K562 (cell line): ENCODE measurements at regions not wholly inside any gene's neighbourhood (a gene's known extent, or its start where the extent isn't known, plus 50 kb on each side); places are given as distances from the start of the nearest gene placed in this dataset.

Source experiments
- HDGF ChIP-seq: fragments of 450-650 bp; IDR thresholded peaks from 2 replicates; pipeline ENCODE4 v1.6.1; 2016
- PHTF2 ChIP-seq: fragments of 250-450 bp; sonication (Bioruptor Pico); IDR thresholded peaks from 2 replicates; pipeline ENCODE4 v1.5.0; 2021; ENCODE audit warnings: mild to moderate bottlenecking
- TAF15 ChIP-seq: fragments of 200-400 bp; formaldehyde crosslinking; IDR thresholded peaks from 2 replicates; pipeline ENCODE4 v1.6.1; 2017; ENCODE audit warnings: mild to moderate bottlenecking, low read depth, low read length, moderate library complexity
- TF ChIP-seq, protein P1 (sequence below): fragments of 250-450 bp; sonication (Bioruptor Pico); IDR thresholded peaks from 2 replicates; pipeline ENCODE4 v1.5.0; 2022; ENCODE audit warnings: mild to moderate bottlenecking
- TF ChIP-seq, protein P2 (sequence below): sonication (generic); formaldehyde crosslinking; IDR thresholded peaks from 2 replicates; pipeline ENCODE4 v1.8.1; 2023; ENCODE audit warnings: mild to moderate bottlenecking, missing genetic modification reagents
- TF ChIP-seq, protein P3 (sequence below), 2 experiments: IDR thresholded peaks; 2 replicates each; pipeline ENCODE4 v1.6.1; 2012; ENCODE audit warnings: improper control_type of control experiment in 2 of 2, low read depth in 2 of 2, low read length in 2 of 2, borderline replicate concordance in 1 of 2
- TF ChIP-seq, protein P4 (sequence below): sonication (generic); formaldehyde crosslinking; IDR thresholded peaks from 2 replicates; pipeline ENCODE4 v1.8.1; 2023; ENCODE audit warnings: mild to moderate bottlenecking, missing genetic modification reagents

DNA sequence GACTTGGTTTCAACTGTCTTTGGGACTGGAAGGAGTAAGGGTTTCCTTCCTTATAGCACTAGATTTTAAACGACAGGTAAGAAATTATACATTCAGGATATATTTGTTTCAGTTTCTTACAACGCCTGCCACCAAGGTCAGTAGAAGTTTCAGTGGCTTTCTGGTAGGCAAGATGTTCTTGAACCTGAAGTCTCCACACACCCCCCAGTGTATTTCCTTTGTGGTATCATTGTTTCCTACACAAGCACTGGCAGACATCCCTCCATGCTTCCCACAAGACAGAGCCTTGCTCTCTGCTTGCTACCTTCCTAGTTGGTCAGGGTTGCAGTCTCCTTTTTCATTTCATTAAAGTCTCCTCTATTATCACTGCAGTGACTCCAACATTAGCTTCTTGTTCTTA, 283.1 kb downstream of the FLRT2 start (continued):
- TF ChIP-seq, protein P1, sequence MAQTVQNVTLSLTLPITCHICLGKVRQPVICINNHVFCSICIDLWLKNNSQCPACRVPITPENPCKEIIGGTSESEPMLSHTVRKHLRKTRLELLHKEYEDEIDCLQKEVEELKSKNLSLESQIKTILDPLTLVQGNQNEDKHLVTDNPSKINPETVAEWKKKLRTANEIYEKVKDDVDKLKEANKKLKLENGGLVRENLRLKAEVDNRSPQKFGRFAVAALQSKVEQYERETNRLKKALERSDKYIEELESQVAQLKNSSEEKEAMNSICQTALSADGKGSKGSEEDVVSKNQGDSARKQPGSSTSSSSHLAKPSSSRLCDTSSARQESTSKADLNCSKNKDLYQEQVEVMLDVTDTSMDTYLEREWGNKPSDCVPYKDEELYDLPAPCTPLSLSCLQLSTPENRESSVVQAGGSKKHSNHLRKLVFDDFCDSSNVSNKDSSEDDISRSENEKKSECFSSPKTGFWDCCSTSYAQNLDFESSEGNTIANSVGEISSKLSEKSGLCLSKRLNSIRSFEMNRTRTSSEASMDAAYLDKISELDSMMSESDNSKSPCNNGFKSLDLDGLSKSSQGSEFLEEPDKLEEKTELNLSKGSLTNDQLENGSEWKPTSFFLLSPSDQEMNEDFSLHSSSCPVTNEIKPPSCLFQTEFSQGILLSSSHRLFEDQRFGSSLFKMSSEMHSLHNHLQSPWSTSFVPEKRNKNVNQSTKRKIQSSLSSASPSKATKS (CRISPR knock-in tag) = no peak
- TF ChIP-seq, protein P2, sequence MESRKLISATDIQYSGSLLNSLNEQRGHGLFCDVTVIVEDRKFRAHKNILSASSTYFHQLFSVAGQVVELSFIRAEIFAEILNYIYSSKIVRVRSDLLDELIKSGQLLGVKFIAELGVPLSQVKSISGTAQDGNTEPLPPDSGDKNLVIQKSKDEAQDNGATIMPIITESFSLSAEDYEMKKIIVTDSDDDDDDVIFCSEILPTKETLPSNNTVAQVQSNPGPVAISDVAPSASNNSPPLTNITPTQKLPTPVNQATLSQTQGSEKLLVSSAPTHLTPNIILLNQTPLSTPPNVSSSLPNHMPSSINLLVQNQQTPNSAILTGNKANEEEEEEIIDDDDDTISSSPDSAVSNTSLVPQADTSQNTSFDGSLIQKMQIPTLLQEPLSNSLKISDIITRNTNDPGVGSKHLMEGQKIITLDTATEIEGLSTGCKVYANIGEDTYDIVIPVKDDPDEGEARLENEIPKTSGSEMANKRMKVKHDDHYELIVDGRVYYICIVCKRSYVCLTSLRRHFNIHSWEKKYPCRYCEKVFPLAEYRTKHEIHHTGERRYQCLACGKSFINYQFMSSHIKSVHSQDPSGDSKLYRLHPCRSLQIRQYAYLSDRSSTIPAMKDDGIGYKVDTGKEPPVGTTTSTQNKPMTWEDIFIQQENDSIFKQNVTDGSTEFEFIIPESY = no peak
- TF ChIP-seq PHTF2 (no peak), HDGF (no peak), TAF15 (no peak)
- TF ChIP-seq, protein P3, sequence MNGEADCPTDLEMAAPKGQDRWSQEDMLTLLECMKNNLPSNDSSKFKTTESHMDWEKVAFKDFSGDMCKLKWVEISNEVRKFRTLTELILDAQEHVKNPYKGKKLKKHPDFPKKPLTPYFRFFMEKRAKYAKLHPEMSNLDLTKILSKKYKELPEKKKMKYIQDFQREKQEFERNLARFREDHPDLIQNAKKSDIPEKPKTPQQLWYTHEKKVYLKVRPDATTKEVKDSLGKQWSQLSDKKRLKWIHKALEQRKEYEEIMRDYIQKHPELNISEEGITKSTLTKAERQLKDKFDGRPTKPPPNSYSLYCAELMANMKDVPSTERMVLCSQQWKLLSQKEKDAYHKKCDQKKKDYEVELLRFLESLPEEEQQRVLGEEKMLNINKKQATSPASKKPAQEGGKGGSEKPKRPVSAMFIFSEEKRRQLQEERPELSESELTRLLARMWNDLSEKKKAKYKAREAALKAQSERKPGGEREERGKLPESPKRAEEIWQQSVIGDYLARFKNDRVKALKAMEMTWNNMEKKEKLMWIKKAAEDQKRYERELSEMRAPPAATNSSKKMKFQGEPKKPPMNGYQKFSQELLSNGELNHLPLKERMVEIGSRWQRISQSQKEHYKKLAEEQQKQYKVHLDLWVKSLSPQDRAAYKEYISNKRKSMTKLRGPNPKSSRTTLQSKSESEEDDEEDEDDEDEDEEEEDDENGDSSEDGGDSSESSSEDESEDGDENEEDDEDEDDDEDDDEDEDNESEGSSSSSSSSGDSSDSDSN (IDR thresholded peaks at IDR 0.05; ENCODE audit: borderline replicate concordance in 1 of 2, low read depth in 2 of 2, low read length in 2 of 2) = no peak
- TF ChIP-seq, protein P4, sequence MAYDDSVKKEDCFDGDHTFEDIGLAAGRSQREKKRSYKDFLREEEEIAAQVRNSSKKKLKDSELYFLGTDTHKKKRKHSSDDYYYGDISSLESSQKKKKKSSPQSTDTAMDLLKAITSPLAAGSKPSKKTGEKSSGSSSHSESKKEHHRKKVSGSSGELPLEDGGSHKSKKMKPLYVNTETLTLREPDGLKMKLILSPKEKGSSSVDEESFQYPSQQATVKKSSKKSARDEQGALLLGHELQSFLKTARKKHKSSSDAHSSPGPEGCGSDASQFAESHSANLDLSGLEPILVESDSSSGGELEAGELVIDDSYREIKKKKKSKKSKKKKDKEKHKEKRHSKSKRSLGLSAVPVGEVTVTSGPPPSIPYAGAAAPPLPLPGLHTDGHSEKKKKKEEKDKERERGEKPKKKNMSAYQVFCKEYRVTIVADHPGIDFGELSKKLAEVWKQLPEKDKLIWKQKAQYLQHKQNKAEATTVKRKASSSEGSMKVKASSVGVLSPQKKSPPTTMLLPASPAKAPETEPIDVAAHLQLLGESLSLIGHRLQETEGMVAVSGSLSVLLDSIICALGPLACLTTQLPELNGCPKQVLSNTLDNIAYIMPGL (CRISPR knock-in tag) = no peak
- TF ChIP-seq, all 486 proteins: peak for 0
